ENCODE measurements at regions not wholly inside any gene's neighbourhood (a gene's known extent, or its start where the extent isn't known, plus 50 kb on each side); places are given as distances from the start of the nearest gene placed in this dataset.

DNA sequence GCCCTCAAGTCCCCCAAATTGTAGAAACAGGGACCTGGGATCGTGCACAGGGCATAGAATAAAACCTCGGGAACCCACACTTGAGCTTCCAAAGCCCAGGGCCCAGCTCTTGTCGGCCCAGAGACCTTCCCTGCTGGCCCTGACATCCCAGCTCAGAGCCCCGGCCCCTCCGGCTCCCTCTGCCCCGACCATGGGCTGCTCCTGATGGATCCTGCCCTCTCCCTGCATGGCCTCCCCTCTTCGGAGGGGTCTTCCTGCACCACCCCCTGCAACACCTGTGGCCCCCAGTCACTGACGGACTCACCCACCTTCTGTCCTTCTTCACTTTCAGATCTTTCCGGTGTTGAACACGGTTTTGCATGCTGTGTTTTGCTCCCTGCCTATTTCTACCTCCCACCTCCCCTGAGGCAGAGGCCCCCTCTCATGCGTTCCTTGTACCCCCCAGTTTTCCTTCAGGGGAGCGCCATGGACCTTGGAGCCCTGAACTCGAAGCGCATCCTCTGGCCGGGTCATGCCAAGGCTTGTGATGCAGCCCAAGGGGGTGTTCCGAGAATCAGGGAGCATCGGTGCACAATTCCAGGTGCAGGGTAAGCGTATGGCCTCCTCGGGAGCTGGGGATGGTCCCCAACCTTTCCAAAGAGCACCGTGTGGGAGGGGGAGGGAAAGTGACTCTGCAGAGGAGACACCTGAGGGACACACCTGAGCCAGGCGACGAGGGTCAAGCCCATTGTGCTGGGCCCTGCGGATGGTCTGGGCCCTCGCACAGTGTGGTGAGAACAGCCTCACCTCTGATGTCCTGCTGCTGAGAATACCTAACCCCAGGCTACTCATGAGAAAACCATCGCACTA is 666.4 kb downstream of the BRD1 start:
- H3K4me1 ChIP-seq (ENCODE audit: control insufficient read depth, insufficient read depth, low read length), result no peaks in the 10 kb centered on the region
- peaks cover 18 to 30% of the 10 kb centered on the region in 2 donors for H3K27me3 ChIP-seq (ENCODE audit: control insufficient read depth in 1 of 2, insufficient read depth in 2 of 2, low read length in 2 of 2)
- no peaks in the 10 kb centered on the region for H3K9me3 ChIP-seq (ENCODE audit: control insufficient read depth in 2 of 2, low read length in 2 of 2)
- H3K4me3 ChIP-seq (ENCODE audit: low read length in 2 of 2), result no peak overlapping the region
- H3K27ac ChIP-seq (ENCODE audit: low read length), result no peak overlapping the region
- no peak overlapping the region for H3K9ac ChIP-seq (ENCODE audit: low read length in 2 of 2)
- no peaks in the 10 kb centered on the region for H3K36me3 ChIP-seq (ENCODE audit: control insufficient read depth in 2 of 2, insufficient read depth in 2 of 2, low read length in 2 of 2)

GRCh38 chr22:49160261-49161001 is 667.2 kb downstream of the BRD1 start:
- Histone ChIP-seq H3K36me3 (ENCODE audit: control insufficient read depth in 2 of 2, insufficient read depth in 2 of 2, low read length in 2 of 2) (no peaks in the 10 kb centered on the region), H3K4me3 (ENCODE audit: low read length in 2 of 2) (no peak overlapping the region), H3K27ac (ENCODE audit: low read length) (no peak overlapping the region), H3K4me1 (ENCODE audit: control insufficient read depth, insufficient read depth, low read length) (no peaks in the 10 kb centered on the region), H3K9me3 (ENCODE audit: control insufficient read depth in 2 of 2, low read length in 2 of 2) (no peaks in the 10 kb centered on the region), H3K9ac (ENCODE audit: low read length in 2 of 2) (no peak overlapping the region), H3K27me3 (ENCODE audit: control insufficient read depth in 1 of 2, insufficient read depth in 2 of 2, low read length in 2 of 2) (peaks cover 20 to 33% of the 10 kb centered on the region in 2 donors)

DNA sequence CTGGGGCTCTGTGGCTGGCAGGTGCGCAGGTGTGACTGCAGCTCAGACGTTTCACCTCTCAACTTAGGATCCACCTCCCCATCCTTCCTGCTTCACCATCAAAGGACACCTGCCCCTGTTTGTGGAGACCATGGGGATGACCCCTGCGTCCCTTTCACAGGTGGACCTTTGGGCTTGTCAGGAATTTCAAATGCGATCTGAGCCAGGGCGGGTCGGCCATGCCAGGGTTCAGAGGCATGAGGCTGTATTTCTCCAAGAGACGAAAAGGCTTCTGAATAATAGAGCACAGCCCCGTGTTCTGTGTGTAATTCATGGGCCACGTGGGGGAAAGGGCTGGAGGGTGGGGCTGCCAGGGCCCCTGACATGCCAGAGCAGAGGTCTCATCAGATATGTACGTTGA is 668.0 kb downstream of the BRD1 start:
- no peak overlapping the region for H3K9ac ChIP-seq (ENCODE audit: low read length in 2 of 2)
- no peak overlapping the region for H3K27ac ChIP-seq (ENCODE audit: low read length)
- no peaks in the 10 kb centered on the region for H3K36me3 ChIP-seq (ENCODE audit: control insufficient read depth in 2 of 2, insufficient read depth in 2 of 2, low read length in 2 of 2)
- no peak overlapping the region for H3K4me3 ChIP-seq (ENCODE audit: low read length in 2 of 2)
- H3K4me1 ChIP-seq (ENCODE audit: control insufficient read depth, insufficient read depth, low read length), result no peaks in the 10 kb centered on the region
- no peaks in the 10 kb centered on the region for H3K9me3 ChIP-seq (ENCODE audit: control insufficient read depth in 2 of 2, low read length in 2 of 2)
- H3K27me3 ChIP-seq (ENCODE audit: control insufficient read depth in 1 of 2, insufficient read depth in 2 of 2, low read length in 2 of 2), result peaks cover 16 to 35% of the 10 kb centered on the region in 2 donors

DNA sequence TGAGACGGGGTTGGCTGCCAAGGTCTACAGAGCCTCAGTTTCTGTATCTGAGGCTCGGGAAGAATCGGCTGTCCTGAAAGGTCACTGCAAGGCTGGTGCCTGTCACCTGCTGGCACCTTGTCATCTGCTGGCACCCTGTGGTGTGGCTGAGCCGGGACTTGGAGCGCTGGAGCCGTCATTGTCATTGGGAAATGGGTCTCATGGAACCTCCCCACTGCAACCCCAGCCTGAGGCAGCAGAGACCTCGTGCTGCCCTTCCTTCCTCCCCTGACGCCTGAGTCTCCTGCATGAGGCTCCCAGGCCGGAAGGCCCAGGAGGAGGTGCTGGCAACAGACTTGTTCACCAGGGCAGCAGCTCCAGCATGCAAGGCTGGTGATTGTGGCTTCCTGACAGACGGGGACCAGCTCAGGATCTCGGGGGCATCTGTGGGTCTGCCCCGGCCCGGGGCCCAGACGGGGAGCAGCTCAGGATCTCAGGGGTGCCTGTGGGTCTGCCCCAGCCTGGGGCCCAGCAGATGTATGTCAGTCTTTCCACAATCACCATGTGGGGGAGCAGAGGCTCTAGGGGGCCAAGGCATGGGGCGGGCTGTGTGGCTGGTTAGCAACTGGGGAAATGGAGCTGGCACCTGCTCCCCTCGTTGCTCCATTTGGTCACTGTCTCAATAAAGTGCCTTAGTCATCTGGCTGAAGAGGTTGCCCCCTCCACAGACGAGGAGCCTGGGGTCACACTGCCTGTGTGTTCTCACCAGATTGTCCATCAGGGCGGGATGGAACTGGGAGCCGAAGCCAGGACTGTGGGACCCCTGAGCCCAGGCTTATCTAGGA is 668.7 kb downstream of the BRD1 start:
- Histone ChIP-seq H3K4me1 (ENCODE audit: control insufficient read depth, insufficient read depth, low read length) (no peaks in the 10 kb centered on the region), H3K27me3 (ENCODE audit: control insufficient read depth in 1 of 2, insufficient read depth in 2 of 2, low read length in 2 of 2) (peaks cover 16 to 35% of the 10 kb centered on the region in 2 donors), H3K27ac (ENCODE audit: low read length) (no peak overlapping the region), H3K9me3 (ENCODE audit: control insufficient read depth in 2 of 2, low read length in 2 of 2) (no peaks in the 10 kb centered on the region), H3K4me3 (ENCODE audit: low read length in 2 of 2) (no peak overlapping the region), H3K36me3 (ENCODE audit: control insufficient read depth in 2 of 2, insufficient read depth in 2 of 2, low read length in 2 of 2) (no peaks in the 10 kb centered on the region), H3K9ac (ENCODE audit: low read length in 2 of 2) (no peak overlapping the region)

DNA sequence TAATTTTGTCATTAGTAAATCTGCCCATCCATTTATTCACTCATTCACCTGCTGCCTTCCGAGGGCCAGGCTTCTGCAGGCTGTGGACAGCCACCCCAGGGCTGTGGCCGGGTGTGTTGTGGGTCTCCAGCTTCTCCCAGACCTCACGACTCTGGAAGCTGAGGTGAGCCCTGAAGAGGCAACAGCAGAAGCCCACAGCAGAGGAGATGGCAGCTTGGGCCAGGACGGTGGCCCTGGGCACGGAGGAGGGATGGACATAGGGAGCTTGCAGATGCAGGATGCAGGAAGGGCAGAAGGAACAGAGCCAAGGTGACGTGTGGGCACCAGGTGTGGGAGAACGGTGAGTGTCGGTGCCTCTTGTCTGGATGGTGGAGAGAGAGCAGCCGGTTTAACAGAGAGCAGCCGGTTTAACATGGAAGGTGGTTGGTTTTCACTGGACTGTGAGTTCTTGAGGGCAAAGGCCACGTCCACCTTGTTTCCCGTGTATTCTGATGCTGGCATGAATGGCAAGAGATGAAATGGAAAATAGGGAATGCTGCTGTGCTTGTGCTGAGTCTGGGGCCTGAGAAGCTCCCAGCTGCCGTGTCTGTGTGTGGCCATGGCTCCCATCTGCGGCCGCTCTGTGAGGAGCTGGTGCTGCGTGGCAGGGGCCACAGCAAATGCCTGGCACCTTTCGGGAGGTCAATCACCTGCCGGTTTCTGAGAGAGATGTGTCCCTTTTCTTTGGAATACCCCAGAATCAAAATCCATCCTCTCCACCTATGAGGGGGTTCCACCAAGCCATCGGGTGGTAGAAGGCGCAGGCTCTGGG is 669.9 kb downstream of the BRD1 start:
- Histone ChIP-seq H3K9ac (ENCODE audit: low read length in 2 of 2) (no peak overlapping the region), H3K4me1 (ENCODE audit: control insufficient read depth, insufficient read depth, low read length) (no peaks in the 10 kb centered on the region), H3K4me3 (ENCODE audit: low read length in 2 of 2) (no peak overlapping the region), H3K9me3 (ENCODE audit: control insufficient read depth in 2 of 2, low read length in 2 of 2) (no peaks in the 10 kb centered on the region), H3K36me3 (ENCODE audit: control insufficient read depth in 2 of 2, insufficient read depth in 2 of 2, low read length in 2 of 2) (no peaks in the 10 kb centered on the region), H3K27me3 (ENCODE audit: control insufficient read depth in 1 of 2, insufficient read depth in 2 of 2, low read length in 2 of 2) (peaks cover 23 to 26% of the 10 kb centered on the region in 2 donors), H3K27ac (ENCODE audit: low read length) (no peak overlapping the region)

GRCh38 chr22:49156662-49157285 is 670.9 kb downstream of the BRD1 start:
- Histone ChIP-seq H3K27ac (ENCODE audit: low read length) (no peak overlapping the region), H3K27me3 (ENCODE audit: control insufficient read depth in 1 of 2, insufficient read depth in 2 of 2, low read length in 2 of 2) (peaks cover 22 to 29% of the 10 kb centered on the region in 2 donors), H3K9me3 (ENCODE audit: control insufficient read depth in 2 of 2, low read length in 2 of 2) (no peaks in the 10 kb centered on the region), H3K4me3 (ENCODE audit: low read length in 2 of 2) (no peak overlapping the region), H3K9ac (ENCODE audit: low read length in 2 of 2) (no peak overlapping the region), H3K4me1 (ENCODE audit: control insufficient read depth, insufficient read depth, low read length) (no peaks in the 10 kb centered on the region), H3K36me3 (ENCODE audit: control insufficient read depth in 2 of 2, insufficient read depth in 2 of 2, low read length in 2 of 2) (no peaks in the 10 kb centered on the region)

GRCh38 chr22:49155770-49156580 is 671.7 kb downstream of the BRD1 start:
- H3K36me3 ChIP-seq (ENCODE audit: control insufficient read depth in 2 of 2, insufficient read depth in 2 of 2, low read length in 2 of 2), result no peaks in the 10 kb centered on the region
- H3K4me3 ChIP-seq (ENCODE audit: low read length in 2 of 2), result no peak overlapping the region
- no peak overlapping the region for H3K9ac ChIP-seq (ENCODE audit: low read length in 2 of 2)
- peaks cover 27 to 29% of the 10 kb centered on the region in 2 donors for H3K27me3 ChIP-seq (ENCODE audit: control insufficient read depth in 1 of 2, insufficient read depth in 2 of 2, low read length in 2 of 2)
- H3K9me3 ChIP-seq (ENCODE audit: control insufficient read depth in 2 of 2, low read length in 2 of 2), result no peaks in the 10 kb centered on the region
- no peaks in the 10 kb centered on the region for H3K4me1 ChIP-seq (ENCODE audit: control insufficient read depth, insufficient read depth, low read length)
- no peak overlapping the region for H3K27ac ChIP-seq (ENCODE audit: low read length)

DNA sequence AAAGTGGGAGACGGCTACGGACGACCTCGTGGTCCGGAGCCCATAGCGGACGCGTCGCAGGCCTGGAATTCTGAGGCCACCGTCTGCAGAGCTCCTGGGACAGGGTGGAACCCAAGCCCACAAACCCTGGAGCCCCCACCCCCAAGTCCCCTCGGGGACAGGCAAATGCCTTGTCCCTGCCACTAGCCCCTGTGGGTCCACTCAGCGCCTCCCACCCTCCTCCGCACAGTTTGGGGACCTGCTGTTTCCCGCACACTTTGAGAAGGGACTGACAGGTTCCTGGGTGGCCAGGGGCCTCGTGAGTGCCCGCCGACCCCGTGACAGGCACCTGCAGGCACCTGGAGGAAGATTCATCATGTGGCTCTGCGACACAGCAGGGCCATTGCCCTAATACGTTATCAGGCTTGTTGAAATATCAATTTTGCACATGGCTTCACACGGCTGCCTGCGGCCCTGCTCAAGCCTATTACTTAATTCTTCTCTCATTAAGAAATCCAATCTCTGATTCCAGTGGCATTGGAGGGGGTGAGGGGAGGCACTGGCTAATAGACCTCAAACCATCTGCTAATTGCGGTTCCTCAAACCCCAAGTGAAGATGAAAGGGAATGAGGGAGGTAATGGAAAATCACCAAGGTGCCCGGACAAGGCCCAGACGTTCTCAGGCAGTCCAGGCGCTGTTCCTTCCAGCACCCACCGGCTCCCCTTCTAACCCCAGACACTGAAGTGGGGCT is 672.5 kb downstream of the BRD1 start:
- no peak overlapping the region for H3K9ac ChIP-seq (ENCODE audit: low read length in 2 of 2)
- peaks cover 24 to 27% of the 10 kb centered on the region in 2 donors for H3K27me3 ChIP-seq (ENCODE audit: control insufficient read depth in 1 of 2, insufficient read depth in 2 of 2, low read length in 2 of 2)
- H3K4me3 ChIP-seq (ENCODE audit: low read length in 2 of 2), result no peak overlapping the region

GRCh38 chr22:49154433-49154832 is 673.2 kb downstream of the BRD1 start:
- no peak overlapping the region for H3K4me3 ChIP-seq (ENCODE audit: low read length in 2 of 2)
- peaks cover 20 to 24% of the 10 kb centered on the region in 2 donors for H3K27me3 ChIP-seq (ENCODE audit: control insufficient read depth in 1 of 2, insufficient read depth in 2 of 2, low read length in 2 of 2)
- no peak overlapping the region for H3K9ac ChIP-seq (ENCODE audit: low read length in 2 of 2)

More for the DNA sequence above, 672.5 kb downstream of the BRD1 start:
- no peaks in the 10 kb centered on the region for H3K36me3 ChIP-seq (ENCODE audit: control insufficient read depth in 2 of 2, insufficient read depth in 2 of 2, low read length in 2 of 2)
- H3K4me1 ChIP-seq (ENCODE audit: control insufficient read depth, insufficient read depth, low read length), result no peaks in the 10 kb centered on the region
- no peaks in the 10 kb centered on the region for H3K9me3 ChIP-seq (ENCODE audit: control insufficient read depth in 2 of 2, low read length in 2 of 2)
- no peak overlapping the region for H3K27ac ChIP-seq (ENCODE audit: low read length)

More at GRCh38 chr22:49154433-49154832, 673.2 kb downstream of the BRD1 start:
- Histone ChIP-seq H3K36me3 (ENCODE audit: control insufficient read depth in 2 of 2, insufficient read depth in 2 of 2, low read length in 2 of 2) (no peaks in the 10 kb centered on the region), H3K9me3 (ENCODE audit: control insufficient read depth in 2 of 2, low read length in 2 of 2) (no peaks in the 10 kb centered on the region), H3K27ac (ENCODE audit: low read length) (no peak overlapping the region), H3K4me1 (ENCODE audit: control insufficient read depth, insufficient read depth, low read length) (no peaks in the 10 kb centered on the region)

Data from stomach smooth muscle (tissue), 2 donors.